NT2/D1 (cell line): ENCODE measurements at regions not wholly inside any gene's neighbourhood (a gene's known extent, or its start where the extent isn't known, plus 50 kb on each side); places are given as distances from the start of the nearest gene placed in this dataset.

Experiments used
- DNase-seq: peaks from one replicate; pipeline ENCODE4 v3.0.0-alpha.2; 2011; ENCODE audit warnings: low read depth, low spot score
- H3K27me3 ChIP-seq: 2 replicates; pipeline ENCODE4 v1.6.0; 2011; ENCODE audit warnings: mild to moderate bottlenecking; ENCODE audit not compliant: insufficient read length, insufficient read depth
- H3K36me3 ChIP-seq: 2 replicates; pipeline ENCODE4 v1.6.1; 2011; ENCODE audit warnings: mild to moderate bottlenecking, low read length, mixed read lengths; ENCODE audit not compliant: insufficient read depth, insufficient read length
- H3K4me1 ChIP-seq: 2 replicates; pipeline ENCODE4 v1.5.1; 2011; ENCODE audit not compliant: insufficient read depth, insufficient read length
- H3K4me3 ChIP-seq: 2 replicates; pipeline ENCODE4 v1.5.1; 2011; ENCODE audit warnings: low read depth; ENCODE audit not compliant: insufficient read length
- H3K9ac ChIP-seq: 2 replicates; pipeline ENCODE4 v1.6.0; 2011; ENCODE audit warnings: low read depth; ENCODE audit not compliant: insufficient read length
- H3K9me3 ChIP-seq: 2 replicates; pipeline ENCODE4 v1.5.1; 2011; ENCODE audit warnings: mild to moderate bottlenecking, low read length; ENCODE audit not compliant: insufficient read depth
- SUZ12 ChIP-seq: IDR thresholded peaks from 2 replicates; pipeline ENCODE4 v1.6.1; 2011; ENCODE audit not compliant: insufficient read length, insufficient read depth; ENCODE audit errors: extremely low read depth
- YY1 ChIP-seq: IDR thresholded peaks from 2 replicates; pipeline ENCODE4 v1.6.1; 2011; ENCODE audit not compliant: insufficient read length, insufficient read depth
- ZNF274 ChIP-seq: IDR thresholded peaks from 2 replicates; pipeline ENCODE4 v1.6.1; 2011; ENCODE audit warnings: mild to moderate bottlenecking, low read depth, low read length

DNA sequence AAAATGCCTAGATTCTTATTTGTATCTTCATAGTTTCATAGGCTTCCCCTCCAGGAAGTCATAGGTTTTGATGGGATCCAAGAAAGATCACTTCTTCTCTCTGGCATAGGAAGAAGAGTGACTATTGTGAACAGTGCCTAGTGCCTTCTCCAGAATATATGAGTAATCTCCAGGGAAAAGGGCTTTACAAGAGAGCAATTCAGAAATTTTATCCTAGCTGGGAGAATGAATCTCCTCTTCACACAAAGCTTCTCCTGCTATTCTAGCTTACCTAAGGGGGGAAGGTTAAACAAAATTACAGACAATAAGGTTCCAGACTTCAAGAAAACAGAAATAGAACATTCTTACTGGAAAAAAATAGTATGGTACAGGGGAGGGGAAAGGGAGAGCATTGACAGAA lies 1193.3 kb upstream of the CDH6 start:
- no peak overlapping the region for H3K4me3 ChIP-seq
- no peak overlapping the region for H3K9ac ChIP-seq
- no peak for TF ChIP-seq SUZ12
- no peak for TF ChIP-seq YY1
- no peak for TF ChIP-seq ZNF274
- no peaks in the 10 kb centered on the region for H3K27me3 ChIP-seq
- DNase-seq, result no peak
- no peaks in the 10 kb centered on the region for H3K9me3 ChIP-seq
- no peaks in the 10 kb centered on the region for H3K36me3 ChIP-seq
- no peaks in the 10 kb centered on the region for H3K4me1 ChIP-seq

- no peak for DNase-seq
- no peaks in the 10 kb centered on the region for H3K9me3 ChIP-seq
- no peaks in the 10 kb centered on the region for H3K27me3 ChIP-seq
- H3K4me1 ChIP-seq, result no peaks in the 10 kb centered on the region
- no peak for TF ChIP-seq SUZ12
- no peak for TF ChIP-seq ZNF274
- no peak for TF ChIP-seq YY1
- no peak overlapping the region for H3K9ac ChIP-seq
- H3K4me3 ChIP-seq, result no peak overlapping the region
- H3K36me3 ChIP-seq, result no peaks in the 10 kb centered on the region
Measured at GRCh38 chr5:29995154-29995553, 1198.3 kb upstream of the CDH6 start.

- no peak overlapping the region for H3K4me3 ChIP-seq
- no peaks in the 10 kb centered on the region for H3K36me3 ChIP-seq
- no peaks in the 10 kb centered on the region for H3K4me1 ChIP-seq
- no peak overlapping the region for H3K9ac ChIP-seq
- no peaks in the 10 kb centered on the region for H3K27me3 ChIP-seq
- no peak for TF ChIP-seq YY1
- TF ChIP-seq SUZ12, result no peak
- no peaks in the 10 kb centered on the region for H3K9me3 ChIP-seq
- no peak for DNase-seq
Measured at GRCh38 chr5:29994519-29994918, 1199.0 kb upstream of the CDH6 start.

DNA sequence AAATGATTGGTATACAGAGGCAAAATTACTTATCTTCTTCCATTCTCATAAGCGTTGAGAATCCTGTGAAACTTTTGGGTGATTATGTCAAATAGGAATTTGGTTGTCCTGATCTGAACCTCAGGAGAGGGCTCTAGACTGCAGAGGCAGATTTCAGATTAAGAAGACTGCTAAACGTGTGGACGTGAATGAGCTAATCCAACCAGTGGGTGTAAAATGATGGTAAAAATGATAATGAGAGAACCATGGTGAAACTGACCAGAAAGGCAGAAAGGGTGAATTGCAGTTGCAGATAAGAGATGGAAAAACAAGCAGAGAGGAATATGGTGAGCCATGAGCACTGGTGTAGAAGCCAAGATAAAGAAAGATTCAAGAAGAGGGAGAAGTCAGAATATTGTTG lies 1200.2 kb upstream of the CDH6 start:
- Histone ChIP-seq H3K9ac (no peak overlapping the region), H3K4me3 (no peak overlapping the region), H3K4me1 (no peaks in the 10 kb centered on the region), H3K9me3 (no peaks in the 10 kb centered on the region), H3K27me3 (no peaks in the 10 kb centered on the region), H3K36me3 (no peaks in the 10 kb centered on the region)
- TF ChIP-seq SUZ12 (no peak), ZNF274 (no peak), YY1 (no peak)
- DNase-seq, result no peak

- H3K9ac ChIP-seq, result no peak overlapping the region
- no peak overlapping the region for H3K4me3 ChIP-seq
- H3K9me3 ChIP-seq, result no peaks in the 10 kb centered on the region
- no peaks in the 10 kb centered on the region for H3K27me3 ChIP-seq
- no peaks in the 10 kb centered on the region for H3K36me3 ChIP-seq
- no peaks in the 10 kb centered on the region for H3K4me1 ChIP-seq
- no peak for TF ChIP-seq ZNF274
- TF ChIP-seq SUZ12, result no peak
- no peak for TF ChIP-seq YY1
- DNase-seq, result no peak
Measured at GRCh38 chr5:29992248-29992647, 1201.2 kb upstream of the CDH6 start.

GRCh38 chr5:29990681-29991080 lies 1202.8 kb upstream of the CDH6 start:
- TF ChIP-seq SUZ12 (no peak), ZNF274 (no peak), YY1 (no peak)
- DNase-seq, result no peak
- H3K36me3 ChIP-seq, result no peaks in the 10 kb centered on the region
- no peaks in the 10 kb centered on the region for H3K4me1 ChIP-seq
- H3K4me3 ChIP-seq, result no peak overlapping the region
- no peaks in the 10 kb centered on the region for H3K9me3 ChIP-seq
- H3K9ac ChIP-seq, result no peak overlapping the region
- H3K27me3 ChIP-seq, result no peaks in the 10 kb centered on the region

DNA sequence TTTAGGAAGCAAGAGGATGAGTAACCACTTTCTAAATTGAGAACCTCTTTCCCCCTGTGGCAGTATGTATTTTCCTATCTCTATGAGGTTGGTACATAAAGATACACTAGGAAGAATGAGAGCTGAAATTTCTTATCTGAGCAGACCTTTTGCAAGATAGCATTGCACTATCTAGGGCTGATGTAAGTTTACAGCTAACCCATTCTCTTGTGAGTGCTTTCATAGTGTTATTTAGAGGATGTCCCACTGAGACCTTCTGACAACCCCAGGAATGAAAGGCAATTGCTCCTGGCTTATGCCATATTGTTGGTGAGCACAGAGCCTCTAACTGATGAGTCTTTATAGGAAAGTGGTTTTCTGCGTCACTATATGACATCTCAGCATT lies 1209.3 kb upstream of the CDH6 start:
- TF ChIP-seq ZNF274 (no peak), YY1 (no peak), SUZ12 (no peak)
- Histone ChIP-seq H3K9me3 (no peaks in the 10 kb centered on the region), H3K27me3 (no peaks in the 10 kb centered on the region), H3K9ac (no peak overlapping the region), H3K4me1 (no peaks in the 10 kb centered on the region), H3K36me3 (no peaks in the 10 kb centered on the region), H3K4me3 (no peak overlapping the region)
- no peak for DNase-seq

- H3K4me3 ChIP-seq, result no peak overlapping the region
- H3K4me1 ChIP-seq, result no peaks in the 10 kb centered on the region
- H3K27me3 ChIP-seq, result no peaks in the 10 kb centered on the region
- DNase-seq, result no peak
- H3K36me3 ChIP-seq, result no peaks in the 10 kb centered on the region
- H3K9ac ChIP-seq, result no peak overlapping the region
- H3K9me3 ChIP-seq, result no peaks in the 10 kb centered on the region
- TF ChIP-seq YY1, result no peak
Measured at GRCh38 chr5:29983528-29984155, 1209.8 kb upstream of the CDH6 start.
